Prostate gland (tissue), 2 donors: ENCODE measurements at regions not wholly inside any gene's neighbourhood (a gene's known extent, or its start where the extent isn't known, plus 50 kb on each side); places are given as distances from the start of the nearest gene placed in this dataset.

Experiments
- DNase-seq: peaks from one replicate; pipeline ENCODE4 v3.0.0-alpha.2; 2019; ENCODE audit warnings: low spot score
- H3K27ac ChIP-seq, 2 donors: fragments of 200-600 bp; sonication (generic); 2 replicates each; pipeline ENCODE4 v1.5.1; 2017 to 2019
- H3K27me3 ChIP-seq: fragments of 200-600 bp; sonication (generic); replicated peaks from 2 replicates; pipeline ENCODE4 v1.5.1; 2019; ENCODE audit not compliant: insufficient read depth
- H3K36me3 ChIP-seq, 2 donors: fragments of 200-600 bp; sonication (generic); 1 replicate in 1 of 2; 2 replicates in 1 of 2; pipeline versions ENCODE4 v1.5.1 to v1.8.1; 2017 to 2019
- H3K4me1 ChIP-seq: fragments of 200-600 bp; sonication (generic); replicated peaks from 2 replicates; pipeline ENCODE4 v1.5.1; 2019
- H3K4me3 ChIP-seq, 2 donors: fragments of 200-600 bp; sonication (generic); 2 replicates each; pipeline ENCODE4 v1.5.1; 2017 to 2019
- H3K9me3 ChIP-seq: fragments of 200-600 bp; sonication (generic); 2 replicates; pipeline ENCODE4 v1.5.1; 2017
- CTCF ChIP-seq, 4 experiments: fragments of 200-600 bp in 2 of 4; fragments of 450-650 bp in 2 of 4; sonication (generic) in 2 of 4; IDR thresholded peaks; 1 replicate in 3 of 4; 2 replicates in 1 of 4; pipeline ENCODE4 v1.5.1; 2016 to 2019; ENCODE audit warnings: antibody characterized with exemption in 4 of 4, mild to moderate bottlenecking in 2 of 4, moderate library complexity in 2 of 4
- POLR2A ChIP-seq: fragments of 450-650 bp; IDR thresholded peaks from one replicate; pipeline ENCODE4 v1.6.1; 2016; ENCODE audit warnings: antibody characterized with exemption, mild to moderate bottlenecking
- POLR2AphosphoS5 ChIP-seq: sonication (generic); formaldehyde crosslinking; IDR thresholded peaks from one replicate; pipeline ENCODE4 v1.6.1; 2017; ENCODE audit warnings: antibody characterized with exemption
- WGBS: methylation state at CpG from one replicate; pipeline ENCODE4 v1.1.5; 2018; 5-methylcytosine and 5-hydroxymethylcytosine counted together
- intact Hi-C: fragments of 100-400 bp; cut with DNase I; formaldehyde crosslinking; loops from one replicate; pipeline ENCODE4 v1.14.2; 2022

- intact Hi-C loops, result no loop called here
- H3K27me3 ChIP-seq, result no peaks in the 10 kb centered on the region
- TF ChIP-seq POLR2AphosphoS5, result no peak
- no peak for TF ChIP-seq CTCF (IDR thresholded peaks at IDR 0.05)
- no peak for TF ChIP-seq POLR2A
- no peaks in the 10 kb centered on the region for H3K36me3 ChIP-seq
- no peak overlapping the region for H3K4me3 ChIP-seq
- H3K27ac ChIP-seq, result no peak overlapping the region
- WGBS, result 21% methylated on average over 3 of the region's 3 CpGs
- no peak for DNase-seq
- no peaks in the 10 kb centered on the region for H3K9me3 ChIP-seq
- H3K4me1 ChIP-seq, result no peaks in the 10 kb centered on the region
These were observed 298.7 kb downstream of the LRRIQ3 start for GRCh38 chr1:73899311-73899710.

GRCh38 chr1:73898540-73898939 is 299.4 kb downstream of the LRRIQ3 start:
- no peaks in the 10 kb centered on the region for H3K36me3 ChIP-seq
- H3K4me3 ChIP-seq, result no peak overlapping the region
- WGBS, result 70% methylated on average over 3 of the region's 3 CpGs
- no peak for DNase-seq
- no peak for TF ChIP-seq CTCF (IDR thresholded peaks at IDR 0.05)
- TF ChIP-seq POLR2AphosphoS5, result no peak
- TF ChIP-seq POLR2A, result no peak
- H3K27me3 ChIP-seq, result no peaks in the 10 kb centered on the region
- H3K4me1 ChIP-seq, result no peaks in the 10 kb centered on the region
- no peaks in the 10 kb centered on the region for H3K9me3 ChIP-seq
- intact Hi-C loops, result no loop called here
- H3K27ac ChIP-seq, result no peak overlapping the region

GRCh38 chr1:73887412-73887811 is 310.6 kb downstream of the LRRIQ3 start:
- 70% methylated on average over 3 of the region's 3 CpGs for WGBS
- DNase-seq, result no peak
- Histone ChIP-seq H3K4me3 (no peak overlapping the region), H3K36me3 (no peaks in the 10 kb centered on the region), H3K27me3 (no peaks in the 10 kb centered on the region), H3K9me3 (no peaks in the 10 kb centered on the region), H3K27ac (no peak overlapping the region), H3K4me1 (no peaks in the 10 kb centered on the region)
- intact Hi-C loops, result no loop called here
- TF ChIP-seq POLR2AphosphoS5 (no peak), CTCF (IDR thresholded peaks at IDR 0.05) (no peak), POLR2A (no peak)

- Histone ChIP-seq H3K4me3 (no peak overlapping the region), H3K36me3 (no peaks in the 10 kb centered on the region), H3K27me3 (no peaks in the 10 kb centered on the region), H3K27ac (no peak overlapping the region), H3K4me1 (no peaks in the 10 kb centered on the region), H3K9me3 (no peaks in the 10 kb centered on the region)
- no peak for DNase-seq
- 61% methylated on average over 2 of the region's 2 CpGs for WGBS
- intact Hi-C loops, result no loop called here
- no peak for TF ChIP-seq POLR2AphosphoS5
- TF ChIP-seq POLR2A, result no peak
- no peak for TF ChIP-seq CTCF (IDR thresholded peaks at IDR 0.05)
These were observed 311.3 kb downstream of the LRRIQ3 start for GRCh38 chr1:73886716-73887115.

- intact Hi-C loops, result no loop called here
- Histone ChIP-seq H3K27me3 (no peaks in the 10 kb centered on the region), H3K27ac (no peak overlapping the region), H3K4me1 (no peaks in the 10 kb centered on the region), H3K36me3 (no peaks in the 10 kb centered on the region), H3K9me3 (no peaks in the 10 kb centered on the region), H3K4me3 (no peak overlapping the region)
- no peak for DNase-seq
- TF ChIP-seq CTCF (IDR thresholded peaks at IDR 0.05), result no peak
- TF ChIP-seq POLR2AphosphoS5, result no peak
- TF ChIP-seq POLR2A, result no peak
- WGBS, result 53% methylated on average over 1 of the region's 1 CpG
These were observed 323.2 kb downstream of the LRRIQ3 start for GRCh38 chr1:73874806-73875205.
